DOHH2 (cell line): ENCODE measurements at regions not wholly inside any gene's neighbourhood (a gene's known extent, or its start where the extent isn't known, plus 50 kb on each side); places are given as distances from the start of the nearest gene placed in this dataset.

Source experiments
- CTCF ChIP-seq: fragments of 200-600 bp; sonication (generic); IDR thresholded peaks from one replicate; pipeline ENCODE4 v1.5.1; 2014; ENCODE audit warnings: antibody characterized with exemption, mild to moderate bottlenecking, low read depth, low read length; ENCODE audit not compliant: poor library complexity, severe bottlenecking
- EZH2phosphoT487 ChIP-seq: fragments of 200-600 bp; sonication (generic); IDR thresholded peaks from 2 replicates; pipeline ENCODE4 v1.6.1; 2017; ENCODE audit warnings: borderline replicate concordance, mild to moderate bottlenecking, antibody characterized with exemption, low read length, moderate library complexity, mixed read lengths

- TF ChIP-seq CTCF (no peak), EZH2phosphoT487 (no peak)
Observed at GRCh38 chr2:222100704-222101699, 197.8 kb downstream of the PAX3 start.
